Left renal cortex interstitium (tissue), 4 donors: ENCODE measurements at regions not wholly inside any gene's neighbourhood (a gene's known extent, or its start where the extent isn't known, plus 50 kb on each side); places are given as distances from the start of the nearest gene placed in this dataset.

Source experiments
- DNase-seq, 4 donors: peaks; one replicate each; pipeline ENCODE4 v3.0.0-alpha.2; 2013; ENCODE audit warnings: low read depth in 4 of 4, low spot score in 2 of 4, missing footprints in 1 of 4

DNA sequence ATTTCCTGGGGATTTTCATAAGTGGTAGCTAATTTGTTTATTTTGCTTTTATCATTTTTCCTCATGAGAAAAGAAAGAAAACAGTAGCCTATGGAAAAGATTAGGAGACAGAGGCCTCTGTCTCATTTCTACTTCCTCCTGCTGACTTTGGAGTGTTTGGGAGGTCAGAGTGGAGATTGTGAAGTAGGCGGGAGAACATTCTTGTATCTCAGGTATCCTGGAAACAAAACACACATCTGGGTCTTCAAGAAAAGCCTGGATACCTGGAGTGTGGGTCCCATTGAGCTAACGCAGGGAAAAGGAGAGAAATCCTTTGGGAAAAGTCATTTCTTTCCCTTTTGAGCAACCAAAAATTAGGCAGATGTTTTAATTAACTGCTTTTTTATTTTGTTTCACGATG, 161.5 kb upstream of the DMAC1 start:
- no peak for DNase-seq

DNA sequence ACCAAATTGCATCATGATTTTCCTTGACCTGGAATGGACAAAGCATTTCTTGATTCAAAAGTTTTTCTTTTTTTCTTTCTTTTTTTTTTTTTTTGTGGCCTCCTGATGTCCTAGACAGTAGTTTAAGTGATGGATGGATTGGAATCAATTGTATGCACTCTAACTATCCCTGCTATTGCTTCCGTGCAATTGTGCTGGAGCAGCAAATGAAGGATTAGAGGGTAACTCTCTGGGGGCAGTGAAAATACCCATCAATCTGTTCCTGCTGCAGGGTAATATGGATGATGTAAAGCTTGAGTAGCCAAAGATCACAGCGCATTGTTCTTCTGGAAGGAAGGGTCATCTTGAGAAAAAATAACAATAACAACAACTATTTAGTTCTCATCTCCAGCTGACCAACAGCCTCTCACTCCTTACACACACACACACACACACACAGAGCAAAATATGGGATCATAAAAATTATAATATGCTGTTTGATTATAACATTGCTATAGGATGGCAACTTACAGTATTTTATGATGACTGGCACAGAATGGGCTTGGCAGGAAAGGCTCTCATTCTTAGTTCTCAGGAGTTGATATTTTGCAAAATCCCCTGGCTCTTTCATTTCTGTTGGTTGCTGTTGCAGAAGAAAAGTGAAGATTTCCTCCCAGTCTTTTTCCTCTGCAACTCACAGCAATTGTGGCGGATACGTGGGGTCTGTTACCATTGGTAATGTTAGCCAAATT, 160.9 kb upstream of the DMAC1 start:
- no peak for DNase-seq

DNA sequence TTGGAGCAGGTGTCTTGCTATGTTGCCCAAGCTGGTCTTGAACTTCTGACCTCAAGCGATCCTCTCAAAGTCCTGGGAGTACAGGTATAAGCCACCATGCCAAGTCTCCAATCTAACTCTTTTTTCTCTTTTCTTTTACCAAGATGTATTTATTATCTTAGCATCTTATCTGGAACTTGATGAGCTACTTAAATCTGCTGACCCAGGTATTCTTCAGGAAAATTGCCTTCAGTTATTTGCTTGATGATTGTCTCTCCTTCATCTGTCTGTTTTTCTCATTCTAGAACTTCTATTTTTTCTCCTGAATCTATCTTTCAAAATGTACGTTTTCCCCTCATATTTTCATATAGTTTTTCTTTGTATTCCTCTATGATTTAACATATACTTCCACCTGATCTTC, 158.2 kb upstream of the DMAC1 start:
- no peak for DNase-seq

DNA sequence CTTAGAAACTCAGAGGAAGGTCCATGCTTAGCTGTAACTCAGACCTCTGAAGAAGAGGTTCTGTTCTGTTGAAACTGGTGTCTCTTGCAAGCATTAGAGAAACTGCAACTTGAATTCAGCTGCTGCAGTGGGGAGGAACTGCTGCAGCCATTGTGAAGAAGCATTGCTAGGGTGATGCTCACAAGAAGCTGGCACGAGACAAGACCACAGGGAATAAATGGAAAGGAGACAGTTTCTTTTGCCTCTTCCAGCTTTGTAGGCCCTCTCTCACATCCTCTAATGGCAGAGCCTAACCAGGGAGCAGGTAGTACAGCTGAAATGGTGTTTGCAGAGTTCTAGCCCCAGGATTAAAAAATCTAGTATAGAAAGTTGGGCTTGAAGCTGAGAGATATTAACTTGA, 148.0 kb upstream of the DMAC1 start:
- DNase-seq = no peak

DNA sequence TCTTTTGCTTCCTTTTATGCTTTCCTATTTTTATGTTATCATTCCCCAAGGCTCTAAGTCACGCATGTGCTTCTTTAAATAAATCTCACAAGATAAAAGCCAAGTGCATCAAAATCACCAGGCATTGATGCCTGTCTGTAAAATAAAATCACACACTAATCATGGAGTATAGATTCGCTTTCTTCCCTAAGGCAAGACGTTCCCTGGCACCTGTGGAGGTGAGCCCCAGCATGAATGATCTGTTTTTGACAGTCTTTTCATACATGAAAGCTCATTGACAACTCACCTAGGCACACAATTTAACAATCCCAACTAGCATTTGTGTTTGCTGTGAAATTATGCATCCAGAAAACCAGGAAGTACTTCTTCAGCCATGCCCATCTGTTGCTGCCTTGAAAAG, 146.9 kb upstream of the DMAC1 start:
- DNase-seq = no peak

DNA sequence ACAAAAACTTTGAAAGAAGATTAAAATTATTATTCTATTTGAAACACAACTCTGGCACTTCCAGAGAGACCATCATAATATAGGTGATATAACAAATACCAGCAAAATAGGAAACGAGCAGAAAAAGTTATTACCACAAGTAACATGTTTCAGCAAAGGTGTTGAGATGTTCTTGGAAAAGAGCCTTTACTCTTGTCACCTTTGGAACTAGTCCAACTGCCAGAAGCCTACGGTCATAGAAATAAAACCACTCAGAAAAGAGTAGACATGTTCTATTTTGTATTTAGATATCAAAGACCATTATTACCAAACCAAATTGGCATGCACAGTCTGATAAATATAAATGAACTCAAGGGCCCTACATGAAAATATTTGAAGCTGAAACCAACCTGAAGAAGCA, 145.0 kb upstream of the DMAC1 start:
- no peak for DNase-seq

DNA sequence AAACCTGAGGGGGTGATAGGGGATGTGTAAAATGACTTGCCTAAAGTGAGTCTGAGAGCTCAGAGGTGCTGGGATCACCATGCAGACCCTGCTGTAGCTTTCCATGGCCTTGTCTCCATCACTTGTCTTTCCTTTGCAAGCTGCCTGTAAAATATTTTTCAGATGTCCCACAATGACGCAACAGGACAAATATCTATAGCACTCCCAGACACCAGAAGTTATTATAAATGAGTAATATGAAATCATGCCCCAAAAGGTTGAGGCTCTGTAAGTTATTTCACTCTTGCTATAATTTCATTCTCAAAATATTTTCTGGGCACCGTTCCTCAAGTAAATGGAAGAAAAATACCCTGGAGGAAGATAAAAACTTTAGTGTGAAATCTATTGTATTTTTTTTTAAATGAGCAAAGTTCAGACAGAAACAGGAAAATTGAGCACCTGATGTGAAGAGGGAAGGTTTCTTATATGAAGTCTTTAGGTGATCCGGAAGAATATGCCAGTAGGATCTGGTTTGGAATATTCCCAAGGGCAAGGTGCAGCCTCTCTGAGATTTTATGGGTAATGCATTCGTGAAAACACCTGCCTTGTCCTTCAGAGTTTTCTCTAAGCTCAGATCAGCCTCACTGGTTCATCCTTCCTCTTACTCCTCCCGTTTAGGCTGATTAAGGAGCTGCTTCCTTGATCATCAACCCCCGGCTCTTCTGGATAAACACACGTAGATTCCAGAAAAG, 138.3 kb upstream of the DMAC1 start:
- no peak for DNase-seq

DNA sequence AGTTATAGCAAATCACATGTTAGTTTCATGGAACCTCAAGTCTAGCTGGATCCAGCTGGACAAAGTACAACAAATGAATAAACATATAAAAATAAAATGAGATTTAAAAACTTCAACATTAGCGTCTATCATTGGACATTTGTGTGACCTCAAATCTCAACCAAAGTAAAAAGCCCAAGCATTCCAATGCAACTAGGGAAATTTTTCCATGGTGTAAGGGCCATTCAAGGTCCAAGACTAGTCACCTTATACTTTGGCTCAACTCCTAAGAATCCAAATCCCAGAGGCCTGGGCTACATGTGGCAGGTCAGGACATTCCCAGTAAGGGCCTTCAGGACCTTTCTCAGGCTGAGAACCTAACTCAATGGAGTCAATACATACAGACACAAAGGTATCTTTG, 137.4 kb upstream of the DMAC1 start:
- DNase-seq = no peak

DNA sequence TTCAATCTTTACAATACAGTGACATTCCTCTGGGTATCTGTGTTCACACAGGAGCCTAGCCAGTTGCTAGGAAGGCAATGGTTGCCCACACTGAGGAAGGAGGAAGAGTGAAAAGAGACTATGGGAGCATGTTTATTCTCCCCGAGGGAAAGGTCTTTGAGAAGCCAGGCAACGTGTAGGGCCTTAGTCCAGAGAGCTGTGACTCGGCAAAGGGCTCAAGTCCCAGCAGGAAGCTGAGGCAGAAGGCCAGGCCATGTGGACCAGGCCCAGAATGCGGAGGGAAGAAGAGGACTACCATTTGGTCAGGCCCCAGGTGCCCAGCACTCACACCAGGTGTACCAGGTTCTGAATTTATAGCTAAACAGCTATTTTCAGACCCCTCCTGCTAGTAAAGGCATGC, 136.6 kb upstream of the DMAC1 start:
- no peak for DNase-seq

DNA sequence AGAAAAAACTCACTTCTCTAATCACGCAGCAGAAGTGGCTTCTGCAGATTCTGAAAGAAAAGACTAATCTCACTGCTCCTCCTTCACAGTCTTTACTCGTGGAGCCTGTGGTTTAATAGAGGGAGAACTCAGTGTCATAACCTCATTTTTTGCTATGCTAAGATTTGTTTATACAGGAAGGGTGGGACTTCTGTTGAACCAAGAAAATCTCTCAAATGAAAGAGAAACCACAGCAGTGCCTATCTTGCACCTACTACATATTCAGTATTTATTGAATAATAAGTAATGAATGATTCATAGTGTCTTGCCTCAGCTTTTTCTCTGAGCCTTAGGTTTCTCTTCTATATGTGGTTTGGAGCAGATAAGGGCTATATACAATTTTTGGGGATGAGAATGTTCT, 136.1 kb upstream of the DMAC1 start:
- DNase-seq = no peak

DNA sequence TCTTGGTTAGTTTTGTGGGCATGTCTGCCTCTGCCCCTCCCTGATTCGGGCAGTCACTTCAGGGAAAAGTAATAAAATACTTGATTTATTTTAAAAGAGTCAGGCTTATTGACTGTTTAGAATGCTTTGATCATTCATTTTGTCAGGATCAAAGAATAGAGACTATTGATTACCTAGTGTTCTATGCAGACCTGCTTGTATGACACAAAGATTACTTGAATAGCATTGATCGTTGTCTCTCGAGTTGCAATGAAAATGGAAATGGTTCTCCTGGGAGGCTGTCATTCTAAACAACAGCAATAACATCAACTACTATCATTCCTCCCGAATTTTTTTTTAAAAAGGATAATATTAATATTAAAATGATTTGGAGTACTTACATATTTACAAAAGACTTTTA, 133.2 kb upstream of the DMAC1 start:
- no peak for DNase-seq

DNA sequence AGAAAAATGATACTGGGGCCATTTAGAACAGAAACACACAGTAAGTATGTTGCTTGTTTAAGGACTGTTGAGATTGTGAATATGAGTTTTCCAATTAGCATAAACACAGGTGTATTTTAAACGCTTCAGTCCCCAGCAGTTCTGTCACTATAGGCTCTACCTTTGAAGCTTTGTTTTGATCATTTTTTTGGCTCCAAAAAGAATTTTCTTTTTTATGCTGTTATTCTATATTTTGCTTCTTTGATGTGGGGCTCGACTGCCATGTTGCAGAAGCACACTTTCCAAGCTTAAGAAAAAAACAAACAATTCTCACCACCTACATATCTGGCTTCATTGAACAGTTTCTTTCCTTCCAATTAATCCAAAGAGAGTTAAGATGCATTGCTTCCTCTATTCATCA, 131.0 kb upstream of the DMAC1 start:
- no peak for DNase-seq

DNA sequence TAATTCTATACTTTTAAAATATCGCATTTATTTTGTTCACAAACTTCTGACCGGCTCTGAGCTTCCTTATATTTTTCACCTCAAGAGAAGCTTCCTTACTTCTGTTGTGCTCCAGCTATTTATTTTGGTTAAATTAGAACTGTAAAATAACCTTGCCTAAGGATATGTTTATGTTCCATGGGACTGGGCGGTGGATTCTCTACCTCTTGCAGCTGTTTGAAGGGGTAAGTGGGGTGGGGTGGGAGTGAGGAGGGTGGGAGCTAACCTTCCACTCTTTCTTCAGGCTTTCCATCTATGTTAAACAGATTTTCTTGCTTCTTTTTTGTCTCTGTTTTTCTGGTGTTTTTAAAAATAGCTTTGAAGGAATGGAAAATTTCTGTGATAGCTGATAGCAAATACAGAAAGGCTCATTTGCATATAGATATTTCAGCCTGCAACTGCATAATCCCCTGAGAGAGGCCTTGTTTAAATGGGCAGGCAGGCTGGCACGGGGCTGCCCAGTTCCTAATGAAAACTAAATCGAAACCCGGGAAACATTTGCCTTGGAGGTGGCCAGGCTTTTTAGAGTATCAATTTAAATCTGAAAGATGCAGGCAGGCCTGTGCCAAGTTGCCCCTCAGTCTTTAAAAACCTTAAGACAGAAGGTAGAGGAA, 122.1 kb upstream of the DMAC1 start:
- DNase-seq = no peak

DNA sequence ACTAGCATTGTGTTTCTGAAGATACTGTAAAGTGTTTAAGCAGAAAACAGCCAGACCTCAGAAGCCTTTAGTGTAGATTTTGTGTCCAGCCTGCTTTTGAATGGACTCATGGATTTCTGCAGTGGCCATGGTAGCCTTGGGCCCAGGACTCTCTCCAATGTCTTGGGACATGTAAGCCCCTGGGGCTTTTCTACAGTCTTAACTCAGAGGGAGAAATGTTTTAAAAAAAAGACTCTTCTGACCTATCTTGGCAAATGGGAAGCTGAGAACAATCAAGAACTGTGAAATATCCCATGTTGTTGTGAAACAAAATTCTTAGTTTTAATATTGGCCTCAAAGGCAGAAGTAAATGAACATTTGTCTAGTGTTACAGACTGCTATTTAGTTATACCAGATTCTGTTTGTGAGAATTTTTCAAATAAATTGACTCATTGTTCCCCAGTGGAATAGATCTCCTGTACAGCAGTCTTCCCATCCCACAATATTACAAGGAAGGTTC, 112.5 kb upstream of the DMAC1 start:
- no peak for DNase-seq

DNA sequence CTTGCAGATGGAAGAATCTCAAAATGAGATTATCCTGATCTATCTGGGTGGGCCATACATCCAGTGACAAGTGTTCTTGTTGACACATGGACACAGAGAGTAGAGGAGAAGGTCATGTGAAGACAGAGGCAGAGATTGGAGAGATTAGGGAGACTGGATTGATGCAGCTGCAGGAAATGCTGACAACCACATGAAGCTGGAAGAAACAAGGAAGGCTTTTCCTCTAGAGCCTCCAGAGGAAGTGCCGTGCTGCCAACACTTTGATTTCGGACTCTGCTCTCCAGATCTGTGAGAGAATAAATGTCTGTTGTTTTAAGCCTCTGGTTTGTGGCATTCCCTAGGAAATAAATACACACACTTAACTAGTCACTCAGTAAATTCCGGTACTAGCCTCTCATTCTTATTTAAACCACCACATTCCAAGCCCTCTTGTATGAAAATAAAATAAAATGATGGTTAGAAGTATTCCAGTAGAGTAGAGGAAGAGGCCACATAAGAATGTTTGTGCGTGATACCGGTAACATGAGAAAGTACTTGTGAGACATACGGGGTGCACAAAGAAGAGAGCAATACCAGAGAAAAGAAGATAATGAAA, 110.9 kb upstream of the DMAC1 start:
- no peak for DNase-seq

DNA sequence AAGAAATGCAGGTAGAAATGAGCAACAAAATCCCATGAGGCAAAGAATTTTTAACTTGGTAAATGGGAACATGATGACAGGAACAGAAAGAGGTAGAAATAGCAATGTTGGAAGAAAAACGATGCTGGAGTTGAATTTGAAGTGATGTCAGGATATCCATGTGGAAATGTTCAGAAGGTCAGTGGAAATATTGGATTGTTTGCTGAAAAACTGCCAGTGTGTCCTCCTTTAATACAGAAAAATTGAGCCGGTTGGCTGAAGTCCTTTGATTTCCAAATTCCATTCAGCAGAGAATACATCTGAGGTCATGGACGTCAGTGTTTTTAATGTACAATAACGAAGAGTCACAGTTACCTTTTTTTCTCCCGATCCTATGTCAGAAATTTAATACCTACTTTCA, 110.0 kb upstream of the DMAC1 start:
- DNase-seq = no peak

DNA sequence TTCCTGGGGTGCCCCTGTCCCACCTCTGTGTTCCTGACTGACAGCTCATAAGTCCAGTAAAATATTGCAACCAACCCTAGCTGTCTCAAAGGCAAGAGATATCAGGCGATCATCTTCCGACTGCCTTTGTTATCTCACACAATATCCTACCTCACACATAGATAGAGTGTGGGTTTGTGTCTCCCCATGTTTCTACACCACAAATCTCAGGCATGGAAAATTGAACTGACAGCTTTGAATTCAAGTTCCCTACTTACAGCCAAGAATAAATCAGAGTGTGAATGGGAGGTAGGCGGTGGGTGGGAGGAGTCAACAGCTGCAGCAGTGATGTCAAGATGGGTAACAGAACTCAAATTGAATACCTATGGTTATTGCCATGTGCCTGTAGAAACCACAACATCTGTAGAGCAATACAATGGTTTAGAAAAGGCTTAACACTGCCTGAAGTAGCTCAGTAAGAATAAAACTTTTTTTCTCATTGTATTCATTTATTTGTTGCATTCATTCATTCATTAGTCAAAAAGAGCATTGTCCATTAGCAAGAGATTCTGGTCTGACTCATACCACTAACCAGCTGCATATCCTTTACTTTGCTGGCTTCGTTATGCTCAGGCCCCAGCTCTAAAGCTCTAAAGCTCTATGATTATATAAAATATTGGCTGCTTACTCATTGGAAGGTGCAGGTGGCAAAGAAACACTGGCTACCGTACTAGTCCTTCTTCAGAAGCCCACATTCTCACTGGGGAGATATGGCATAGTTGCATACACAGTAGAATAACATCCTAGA, 108.2 kb upstream of the DMAC1 start:
- DNase-seq = no peak

DNA sequence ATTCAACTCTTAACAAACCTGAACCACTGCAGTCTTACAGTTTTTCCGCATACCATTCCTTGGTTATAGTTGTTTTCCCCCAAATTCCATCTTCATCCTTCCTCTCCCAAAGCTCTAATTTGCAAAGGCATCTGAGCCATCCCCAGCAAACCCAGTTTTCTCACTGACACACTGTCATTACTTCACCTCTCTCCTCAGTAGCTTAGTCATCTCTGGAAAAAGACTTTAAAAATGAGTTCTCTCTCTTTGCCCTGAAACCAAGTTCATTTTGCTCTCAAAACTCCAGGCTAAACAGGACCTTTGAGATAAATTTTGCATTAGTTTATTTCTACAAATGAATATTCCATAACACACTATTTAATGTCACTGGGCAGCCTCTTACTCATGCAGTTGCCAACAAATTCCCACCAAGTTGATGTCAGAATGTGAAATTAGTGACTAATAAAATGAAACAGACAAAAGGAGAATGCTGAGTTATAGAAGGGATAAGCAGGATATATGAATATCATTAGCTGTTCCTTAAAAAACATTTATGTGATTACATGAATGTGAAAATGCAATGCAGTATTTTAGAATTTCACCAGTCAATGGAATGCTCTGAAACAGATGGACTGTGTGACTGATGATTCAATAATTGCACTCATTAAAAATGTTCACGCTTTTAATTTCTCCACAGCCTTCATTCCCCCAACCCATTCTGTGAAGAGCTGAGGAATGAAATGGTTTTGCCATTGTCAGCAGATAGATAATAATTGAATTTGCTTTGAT, 107.4 kb upstream of the DMAC1 start:
- DNase-seq = no peak

DNA sequence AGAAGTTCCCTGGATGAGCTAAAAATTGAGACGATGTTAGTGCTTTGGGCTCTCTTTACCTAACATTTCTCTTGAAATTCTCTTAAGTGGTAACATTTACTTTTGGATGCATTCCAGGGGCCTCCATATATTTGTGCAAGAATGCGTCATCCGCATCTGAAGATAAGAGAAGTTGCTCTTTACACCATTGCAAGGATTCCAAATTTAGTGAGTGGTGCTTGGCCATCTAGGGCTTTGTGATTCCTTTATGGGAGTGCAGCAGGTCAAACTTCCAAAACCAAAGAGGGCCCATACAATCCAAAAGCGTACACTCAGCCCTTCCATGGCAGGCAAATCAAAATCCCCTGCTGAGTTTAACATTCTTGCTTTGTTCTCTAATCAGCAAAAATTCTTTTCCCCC, 102.0 kb upstream of the DMAC1 start:
- no peak for DNase-seq

DNA sequence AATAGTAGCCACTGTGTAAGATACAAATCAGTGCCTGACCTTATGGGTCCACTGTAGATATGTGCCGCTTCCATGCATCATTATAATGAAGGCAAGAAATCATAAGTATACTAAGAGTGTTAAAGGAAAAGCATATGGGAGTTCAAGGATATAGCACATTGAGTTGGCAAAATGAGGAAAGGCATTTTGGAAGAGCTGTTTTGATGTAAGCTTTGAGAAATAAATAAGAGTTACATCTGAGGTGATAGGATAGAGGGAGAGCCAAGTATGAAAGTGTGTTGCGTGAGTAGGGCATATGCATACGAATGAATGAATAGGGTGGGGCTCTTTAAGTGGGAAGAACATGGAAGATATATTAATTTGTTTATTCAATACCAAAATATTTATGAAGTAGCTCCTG, 101.0 kb upstream of the DMAC1 start:
- no peak for DNase-seq
